GM19438 (cell line): ENCODE measurements at regions not wholly inside any gene's neighbourhood (a gene's known extent, or its start where the extent isn't known, plus 50 kb on each side); places are given as distances from the start of the nearest gene placed in this dataset.

ENCODE experiments used
- ATAC-seq: cut with Tn5 transposase; IDR thresholded peaks from one replicate; pipeline ENCODE4 v1.9.1; 2021; ENCODE audit warnings: low read depth; ENCODE audit not compliant: unreplicated experiment

- ATAC-seq, result no peak
Measured at GRCh38 chr7:33750177-33750576, 155.2 kb upstream of the BMPER start.

DNA sequence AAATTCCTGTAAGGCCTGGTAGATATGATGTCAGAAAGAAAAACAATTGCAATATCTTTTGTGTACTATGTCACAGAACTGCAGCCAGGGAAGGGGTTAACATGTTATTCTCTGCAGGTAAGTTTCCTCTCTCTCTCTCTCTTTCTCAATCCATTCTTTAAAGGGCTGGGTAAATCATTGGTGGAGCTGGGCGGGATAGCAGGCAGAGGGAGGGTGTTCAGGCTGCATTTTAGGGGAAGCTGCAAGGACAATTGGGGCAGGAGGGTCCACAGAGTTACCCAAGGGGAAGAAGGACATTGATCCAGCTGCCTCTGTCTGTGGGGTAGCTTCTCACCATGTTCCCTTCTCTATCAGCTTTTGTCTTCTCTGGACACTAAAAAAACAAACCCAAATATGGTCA is 153.9 kb upstream of the BMPER start:
- ATAC-seq, result no peak

- no peak for ATAC-seq
Measured at GRCh38 chr7:33753881-33754525, 151.3 kb upstream of the BMPER start.

- ATAC-seq, result no peak
Measured at GRCh38 chr7:33754933-33755928, 150.1 kb upstream of the BMPER start.

GRCh38 chr7:33757050-33757449 is 148.3 kb upstream of the BMPER start:
- no peak for ATAC-seq

- ATAC-seq, result no peak
Measured at GRCh38 chr7:33757563-33758165, 147.7 kb upstream of the BMPER start.

DNA sequence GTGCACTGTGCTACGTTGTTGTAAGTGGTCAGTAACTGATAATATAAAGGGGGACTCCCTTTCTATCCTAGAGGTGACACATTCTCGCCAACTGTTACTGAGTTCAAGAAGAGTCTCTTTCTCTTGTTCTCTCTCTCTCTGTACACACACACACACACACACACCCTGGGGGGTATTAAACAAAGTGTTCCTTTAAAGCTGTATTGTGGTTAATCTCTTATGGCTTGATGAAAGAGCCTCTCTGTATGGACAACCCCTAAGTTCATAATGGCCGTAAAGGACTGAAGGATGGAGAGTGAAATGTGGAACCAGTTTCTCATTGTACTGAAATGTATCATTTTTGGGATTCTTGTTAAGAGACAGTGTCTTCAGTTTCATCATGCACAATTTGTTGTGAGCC is 145.2 kb upstream of the BMPER start:
- ATAC-seq, result no peak

- no peak for ATAC-seq
Measured at GRCh38 chr7:33760834-33761233, 144.5 kb upstream of the BMPER start.

DNA sequence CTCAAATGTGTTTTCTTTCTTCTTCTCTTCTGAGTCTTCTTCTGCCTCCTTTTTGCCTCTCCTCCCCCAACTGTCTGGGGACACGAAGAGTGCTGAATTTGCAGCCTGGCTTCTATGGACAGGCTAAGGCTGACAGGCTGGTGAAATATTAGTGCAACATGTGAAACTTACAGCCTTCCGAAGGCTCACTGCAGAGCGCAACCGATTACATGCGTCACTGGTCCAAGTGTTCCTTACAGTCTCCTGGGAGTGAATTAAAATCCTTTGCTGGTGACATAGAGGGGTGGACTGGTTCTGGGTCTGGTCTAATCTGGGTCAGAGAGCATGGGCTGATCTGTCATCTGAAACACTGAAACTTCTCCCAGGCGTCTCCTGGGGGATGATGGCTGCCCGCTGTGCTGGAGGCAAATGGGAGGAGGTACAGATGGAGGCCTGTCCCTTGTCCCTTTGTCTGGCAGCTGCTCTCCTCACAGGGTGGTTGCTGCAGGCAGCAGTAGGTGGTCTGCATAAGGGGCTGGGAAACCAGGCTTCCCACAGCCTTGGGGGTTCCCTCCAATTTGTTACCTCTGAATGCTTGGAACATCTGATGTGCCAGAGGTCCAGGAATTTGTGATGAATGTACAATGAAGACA is 143.8 kb upstream of the BMPER start:
- ATAC-seq, result no peak

GRCh38 chr7:33762151-33762910 is 143.0 kb upstream of the BMPER start:
- no peak for ATAC-seq

DNA sequence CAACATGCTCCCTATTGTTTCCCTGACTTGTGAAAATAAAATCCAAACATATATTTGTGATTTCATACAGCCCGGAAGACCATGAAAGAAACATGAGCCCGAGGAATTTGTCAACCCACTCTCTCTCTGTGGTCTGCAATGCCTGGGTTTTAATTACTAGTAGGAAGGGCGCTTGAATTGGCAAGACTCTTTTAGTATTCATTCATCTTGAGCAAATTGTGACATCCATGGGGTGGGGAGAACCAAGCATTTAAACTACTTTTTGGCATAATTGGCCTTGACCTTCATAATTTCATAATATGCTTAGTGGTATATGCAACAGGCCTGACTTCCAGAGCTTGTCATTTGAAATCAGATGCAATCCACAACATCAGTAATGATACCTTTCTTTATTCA is 142.4 kb upstream of the BMPER start:
- ATAC-seq, result no peak

GRCh38 chr7:33764752-33765451 is 140.4 kb upstream of the BMPER start:
- no peak for ATAC-seq

GRCh38 chr7:33766405-33766804 is 138.9 kb upstream of the BMPER start:
- no peak for ATAC-seq

- ATAC-seq, result no peak
Measured at GRCh38 chr7:33769930-33770329, 135.4 kb upstream of the BMPER start.

- no peak for ATAC-seq
Measured at GRCh38 chr7:33770576-33770975, 134.8 kb upstream of the BMPER start.

DNA sequence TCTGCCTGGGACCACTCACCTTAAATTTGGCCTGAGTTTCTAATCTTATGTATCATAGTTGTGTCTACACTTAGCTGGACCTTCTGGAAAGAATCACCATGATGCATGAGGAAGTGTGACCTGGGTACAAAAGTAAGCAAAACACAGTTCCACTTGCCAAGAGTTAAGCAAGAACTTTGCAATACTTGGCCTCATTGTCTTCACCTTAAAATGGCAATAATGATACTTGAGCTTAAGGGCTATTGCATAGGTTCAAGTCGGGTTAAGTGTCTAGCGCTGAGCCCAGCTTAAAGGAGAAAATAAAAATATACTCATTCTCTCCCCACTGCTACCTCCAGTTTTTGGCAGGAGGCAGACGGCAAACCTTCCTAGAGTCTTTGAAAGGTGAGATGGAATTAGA is 133.9 kb upstream of the BMPER start:
- no peak for ATAC-seq

- no peak for ATAC-seq
Measured at GRCh38 chr7:33773053-33773452, 132.3 kb upstream of the BMPER start.

- no peak for ATAC-seq
Measured at GRCh38 chr7:33774762-33775523, 130.4 kb upstream of the BMPER start.

DNA sequence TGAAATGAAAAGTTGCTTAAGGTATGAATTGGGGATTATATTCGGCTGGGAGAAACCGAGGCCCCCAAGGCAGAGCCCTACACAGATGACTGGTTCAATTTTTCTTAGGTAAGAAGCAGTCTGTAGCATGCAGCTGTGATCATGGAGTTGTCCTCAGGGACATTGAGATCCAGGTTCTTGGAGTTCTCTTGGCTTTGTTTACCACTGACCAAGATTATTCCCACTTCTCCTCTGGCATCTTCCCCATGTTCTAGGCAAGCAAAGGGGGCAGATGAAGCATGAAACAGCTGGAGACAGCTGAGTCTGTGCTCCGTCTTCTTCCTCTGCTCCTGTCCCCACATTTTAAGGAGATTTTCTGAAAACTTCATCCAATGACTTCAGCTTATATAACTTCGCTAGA is 129.5 kb upstream of the BMPER start:
- ATAC-seq, result no peak
